GM19395 (cell line): ENCODE measurements at regions not wholly inside any gene's neighbourhood (a gene's known extent, or its start where the extent isn't known, plus 50 kb on each side); places are given as distances from the start of the nearest gene placed in this dataset.

ENCODE experiments used
- ATAC-seq: cut with Tn5 transposase; IDR thresholded peaks from one replicate; pipeline ENCODE4 v1.9.1; 2021; ENCODE audit warnings: mild to moderate bottlenecking, moderate library complexity; ENCODE audit not compliant: unreplicated experiment

GRCh38 chr3:117059067-117059955, 349.7 kb downstream of the TUSC7 start:
- ATAC-seq, result no peak

GRCh38 chr3:117059956-117060270, 350.3 kb downstream of the TUSC7 start:
- no peak for ATAC-seq

- ATAC-seq, result no peak
Observed at GRCh38 chr3:117063930-117064329, 354.4 kb downstream of the TUSC7 start.

GRCh38 chr3:117068301-117068700, 358.7 kb downstream of the TUSC7 start:
- no peak for ATAC-seq

DNA sequence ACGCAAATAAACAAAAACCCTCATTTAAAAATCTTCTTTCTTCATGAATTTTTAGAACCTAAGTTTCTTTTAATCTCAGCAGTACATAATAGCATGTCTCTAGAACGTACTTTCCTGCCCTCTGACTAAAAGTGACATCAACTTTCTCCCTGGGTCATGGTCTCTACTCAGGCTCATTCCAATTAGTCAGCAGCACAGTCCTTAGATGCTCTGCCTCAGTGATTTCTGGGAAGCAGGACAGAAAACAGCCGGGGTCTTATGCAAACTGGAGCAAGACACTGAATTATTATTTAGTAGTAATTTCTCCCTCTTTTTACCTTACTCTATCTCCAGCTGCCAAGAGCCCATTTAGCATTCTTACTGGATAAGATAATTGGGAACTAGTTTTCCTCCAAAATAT, 365.2 kb downstream of the TUSC7 start:
- ATAC-seq, result no peak

- ATAC-seq, result no peak
Observed at GRCh38 chr3:117079997-117080396, 370.4 kb downstream of the TUSC7 start.

GRCh38 chr3:117080872-117081271, 371.3 kb downstream of the TUSC7 start:
- ATAC-seq, result no peak

DNA sequence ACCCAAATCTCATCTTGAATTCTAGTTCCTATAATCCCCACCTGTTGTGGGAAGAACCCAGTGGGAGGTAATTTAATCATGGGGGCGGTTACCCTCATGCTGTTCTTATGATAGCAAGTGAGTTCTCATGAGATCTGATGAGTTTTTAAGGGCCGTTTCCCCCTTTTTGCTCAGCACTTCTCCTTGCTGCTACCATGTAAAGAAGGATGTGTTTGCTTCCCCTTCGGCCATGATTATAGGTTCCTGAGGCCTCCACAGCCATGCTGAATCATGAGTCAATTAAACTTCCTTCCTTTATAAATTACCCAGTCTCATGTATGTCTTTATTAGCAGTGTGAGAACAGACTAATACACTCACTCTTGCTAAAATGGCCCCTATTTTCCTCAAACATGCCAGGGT, 374.7 kb downstream of the TUSC7 start:
- no peak for ATAC-seq

DNA sequence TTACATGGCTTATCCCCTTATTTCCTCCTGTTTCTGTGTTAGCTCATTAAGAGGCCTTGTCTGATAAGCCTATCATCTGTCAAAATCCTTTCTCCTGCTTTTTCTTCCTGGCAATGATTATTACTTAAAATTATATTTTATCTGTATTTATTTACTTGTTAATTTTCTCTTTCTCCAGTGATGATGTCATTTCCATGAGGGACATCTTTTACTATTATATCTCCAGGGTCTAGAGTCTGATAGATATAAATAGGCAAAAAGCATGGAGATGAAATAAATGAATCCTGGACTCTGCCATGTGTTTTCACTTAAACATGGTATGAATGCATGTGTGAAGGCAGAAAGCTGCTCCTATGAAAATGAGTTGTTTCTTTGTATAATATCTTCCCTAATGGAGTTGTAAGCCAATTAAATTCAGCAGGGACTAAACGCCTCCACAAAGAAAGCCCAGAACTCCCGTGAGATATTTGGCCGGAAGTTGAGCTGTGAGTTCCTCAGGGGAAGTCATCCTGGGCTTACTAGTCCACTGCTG, 375.2 kb downstream of the TUSC7 start:
- no peak for ATAC-seq

GRCh38 chr3:117091676-117092075, 382.1 kb downstream of the TUSC7 start:
- ATAC-seq, result no peak

DNA sequence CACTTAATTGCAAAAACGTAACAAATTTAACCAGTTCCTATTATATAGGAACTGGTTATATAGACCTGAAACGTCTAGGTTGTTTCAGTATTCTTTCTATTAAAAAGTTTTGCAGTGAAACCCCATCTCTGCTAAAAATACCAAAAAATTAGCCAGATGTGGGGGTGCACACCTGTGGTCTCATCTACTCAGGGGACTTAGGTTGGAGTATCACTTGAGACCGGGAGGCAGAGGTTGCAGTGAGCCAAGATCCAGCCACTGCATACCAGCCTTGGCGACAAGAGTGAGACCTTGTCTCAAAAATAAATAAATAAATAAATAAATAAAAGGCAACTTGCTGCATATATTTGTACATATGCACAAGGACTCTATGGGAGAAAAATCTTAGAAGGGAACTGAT, 387.0 kb downstream of the TUSC7 start:
- ATAC-seq, result no peak

DNA sequence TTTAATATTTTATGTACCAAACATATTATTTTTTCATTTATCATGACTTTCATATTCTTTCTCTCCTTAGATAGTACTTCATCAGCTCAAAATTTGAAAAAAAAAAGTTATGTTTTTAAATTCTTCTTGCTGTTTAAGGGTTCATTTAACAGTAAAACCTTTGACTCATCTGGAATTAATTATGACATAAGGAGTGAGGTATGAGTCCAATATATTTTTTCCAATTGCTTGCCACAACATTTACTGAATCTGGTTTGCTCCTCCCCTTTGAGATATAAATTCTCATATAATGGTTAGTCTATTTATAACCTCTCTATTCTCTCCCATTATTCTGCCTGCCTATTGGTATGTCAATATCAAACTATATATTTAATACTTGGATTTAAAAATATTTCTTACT, 387.8 kb downstream of the TUSC7 start:
- ATAC-seq, result no peak

DNA sequence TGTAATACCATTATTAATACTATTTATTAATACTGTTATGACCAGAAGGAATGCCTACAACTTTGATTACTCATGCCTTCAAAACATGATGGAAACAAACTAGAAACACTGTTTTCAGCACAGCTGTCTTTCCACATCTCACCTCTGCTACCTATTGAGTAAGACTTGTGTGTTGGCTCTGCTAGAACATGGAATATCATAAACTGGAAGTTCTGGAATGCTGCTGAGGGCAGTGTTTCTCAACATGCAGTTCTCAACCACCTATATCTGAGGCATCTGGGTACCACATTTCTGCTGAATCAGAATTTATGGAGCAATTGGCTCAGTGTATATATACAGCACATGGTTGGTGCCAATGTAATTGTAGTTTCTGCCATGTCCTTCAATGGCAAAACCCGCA, 392.1 kb downstream of the TUSC7 start:
- no peak for ATAC-seq

- no peak for ATAC-seq
Observed at GRCh38 chr3:117102426-117102825, 392.8 kb downstream of the TUSC7 start.

- no peak for ATAC-seq
Observed at GRCh38 chr3:117103675-117104074, 394.1 kb downstream of the TUSC7 start.

- ATAC-seq, result no peak
Observed at GRCh38 chr3:117104381-117104780, 394.8 kb downstream of the TUSC7 start.

DNA sequence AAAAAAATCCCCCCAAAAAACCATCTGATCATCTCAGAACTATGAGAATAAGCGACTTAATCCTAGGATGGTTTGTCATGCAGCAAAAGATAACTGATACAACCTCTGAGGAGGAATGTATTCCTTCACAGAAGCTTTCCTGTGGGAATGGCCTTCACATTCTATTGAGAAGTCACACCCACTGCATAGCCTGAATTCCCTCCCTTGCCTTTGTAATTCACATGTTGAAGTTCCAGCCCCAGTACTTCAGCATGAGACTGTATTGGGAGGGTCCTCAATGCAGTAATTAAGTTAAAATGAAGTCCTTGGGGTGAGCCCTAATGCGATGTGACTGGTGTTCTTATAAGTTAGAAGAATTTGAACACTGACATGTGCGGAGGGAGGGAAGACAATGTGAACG, 395.2 kb downstream of the TUSC7 start:
- ATAC-seq, result no peak

DNA sequence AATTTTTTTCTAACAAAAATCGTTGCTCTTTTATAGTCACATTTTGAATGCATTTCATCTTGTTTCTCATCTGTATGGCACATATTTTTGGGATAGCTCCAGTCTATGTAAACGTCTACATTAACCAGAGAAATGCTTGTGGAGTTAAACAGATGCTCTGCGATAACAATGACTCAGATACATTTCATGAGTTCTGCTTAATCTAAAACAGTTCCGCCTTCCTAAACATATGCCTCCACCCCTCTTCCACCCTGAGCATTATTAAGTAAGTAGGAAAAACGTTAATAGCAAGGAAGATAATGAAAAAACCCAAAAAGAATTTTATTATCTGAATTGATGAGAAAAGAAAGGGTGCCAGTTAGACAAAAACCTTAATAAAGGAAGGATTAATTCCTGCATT, 396.1 kb downstream of the TUSC7 start:
- ATAC-seq, result no peak

GRCh38 chr3:117106396-117106795, 396.8 kb downstream of the TUSC7 start:
- no peak for ATAC-seq

DNA sequence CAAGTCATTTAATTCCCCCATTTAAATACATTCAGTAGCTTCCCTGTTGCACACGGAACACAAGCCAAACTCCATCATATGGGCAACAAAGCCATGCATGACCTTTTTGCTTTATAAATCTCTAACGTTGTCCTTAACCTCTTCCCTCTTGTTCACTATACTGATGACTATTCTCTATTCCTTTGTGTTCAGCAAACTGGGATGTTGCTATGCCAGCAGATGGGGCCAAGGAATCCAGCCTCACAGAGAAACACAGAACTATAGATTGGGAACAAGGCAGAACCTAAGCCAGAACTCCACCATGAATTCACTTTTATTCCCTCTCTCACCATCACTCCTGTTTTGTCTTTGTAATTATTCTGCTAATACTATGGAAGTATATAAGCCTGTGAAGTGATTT, 398.4 kb downstream of the TUSC7 start:
- no peak for ATAC-seq

GRCh38 chr3:117109178-117109577, 399.6 kb downstream of the TUSC7 start:
- ATAC-seq, result no peak

GRCh38 chr3:117114517-117115265, 405.1 kb downstream of the TUSC7 start:
- no peak for ATAC-seq
